Ascending aorta (tissue), 2 donors: ENCODE measurements at regions not wholly inside any gene's neighbourhood (a gene's known extent, or its start where the extent isn't known, plus 50 kb on each side); places are given as distances from the start of the nearest gene placed in this dataset.

Source experiments
- DNase-seq, 2 donors: peaks; one replicate each; pipeline ENCODE4 v3.0.0-alpha.2; 2019; ENCODE audit warnings: low spot score in 2 of 2
- H3K27ac ChIP-seq, 2 donors: fragments of 200-600 bp; sonication (generic); one replicate each; pipeline ENCODE4 v1.5.1; 2016 to 2017; ENCODE audit warnings: mild to moderate bottlenecking in 1 of 2
- H3K27me3 ChIP-seq: fragments of 200-600 bp; sonication (generic); one replicate; pipeline ENCODE4 v1.5.1; 2017
- H3K36me3 ChIP-seq, 2 donors: fragments of 200-600 bp; sonication (generic); one replicate each; pipeline ENCODE4 v1.5.1; 2016
- H3K4me1 ChIP-seq, 2 donors: fragments of 200-600 bp; sonication (generic); one replicate each; pipeline ENCODE4 v1.5.1; 2016 to 2017; ENCODE audit warnings: mild to moderate bottlenecking in 1 of 2
- H3K4me3 ChIP-seq, 2 donors: fragments of 200-600 bp; sonication (generic); one replicate each; pipeline ENCODE4 v1.5.1; 2016 to 2017; ENCODE audit warnings: mild to moderate bottlenecking in 1 of 2
- H3K9me3 ChIP-seq, 2 donors: fragments of 200-600 bp; sonication (generic); one replicate each; pipeline ENCODE4 v1.5.1; 2016
- intact Hi-C: fragments of 100-400 bp; cut with DNase I; formaldehyde crosslinking; loops from one replicate; pipeline ENCODE4 v1.15.1; 2023
- TF ChIP-seq, protein P1 (sequence below), 3 experiments: fragments of 200-600 bp in 2 of 3; fragments of 450-650 bp in 1 of 3; sonication (generic) in 2 of 3; IDR thresholded peaks; one replicate each; pipeline ENCODE4 v1.5.1; 2016 to 2019; ENCODE audit warnings: antibody characterized with exemption in 3 of 3, mild to moderate bottlenecking in 1 of 3, moderate library complexity in 1 of 3

DNA sequence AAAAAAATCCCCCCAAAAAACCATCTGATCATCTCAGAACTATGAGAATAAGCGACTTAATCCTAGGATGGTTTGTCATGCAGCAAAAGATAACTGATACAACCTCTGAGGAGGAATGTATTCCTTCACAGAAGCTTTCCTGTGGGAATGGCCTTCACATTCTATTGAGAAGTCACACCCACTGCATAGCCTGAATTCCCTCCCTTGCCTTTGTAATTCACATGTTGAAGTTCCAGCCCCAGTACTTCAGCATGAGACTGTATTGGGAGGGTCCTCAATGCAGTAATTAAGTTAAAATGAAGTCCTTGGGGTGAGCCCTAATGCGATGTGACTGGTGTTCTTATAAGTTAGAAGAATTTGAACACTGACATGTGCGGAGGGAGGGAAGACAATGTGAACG is 395.2 kb downstream of the TUSC7 start:
- H3K27me3 ChIP-seq, result no peaks in the 10 kb centered on the region
- H3K9me3 ChIP-seq, result no peaks in the 10 kb centered on the region
- H3K36me3 ChIP-seq, result no peaks in the 10 kb centered on the region
- no peak overlapping the region for H3K27ac ChIP-seq
- intact Hi-C loops, result no loop called here
- TF ChIP-seq, protein P1, sequence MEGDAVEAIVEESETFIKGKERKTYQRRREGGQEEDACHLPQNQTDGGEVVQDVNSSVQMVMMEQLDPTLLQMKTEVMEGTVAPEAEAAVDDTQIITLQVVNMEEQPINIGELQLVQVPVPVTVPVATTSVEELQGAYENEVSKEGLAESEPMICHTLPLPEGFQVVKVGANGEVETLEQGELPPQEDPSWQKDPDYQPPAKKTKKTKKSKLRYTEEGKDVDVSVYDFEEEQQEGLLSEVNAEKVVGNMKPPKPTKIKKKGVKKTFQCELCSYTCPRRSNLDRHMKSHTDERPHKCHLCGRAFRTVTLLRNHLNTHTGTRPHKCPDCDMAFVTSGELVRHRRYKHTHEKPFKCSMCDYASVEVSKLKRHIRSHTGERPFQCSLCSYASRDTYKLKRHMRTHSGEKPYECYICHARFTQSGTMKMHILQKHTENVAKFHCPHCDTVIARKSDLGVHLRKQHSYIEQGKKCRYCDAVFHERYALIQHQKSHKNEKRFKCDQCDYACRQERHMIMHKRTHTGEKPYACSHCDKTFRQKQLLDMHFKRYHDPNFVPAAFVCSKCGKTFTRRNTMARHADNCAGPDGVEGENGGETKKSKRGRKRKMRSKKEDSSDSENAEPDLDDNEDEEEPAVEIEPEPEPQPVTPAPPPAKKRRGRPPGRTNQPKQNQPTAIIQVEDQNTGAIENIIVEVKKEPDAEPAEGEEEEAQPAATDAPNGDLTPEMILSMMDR (IDR thresholded peaks at IDR 0.05), result no peak
- no peaks in the 10 kb centered on the region for H3K4me1 ChIP-seq
- H3K4me3 ChIP-seq, result no peak overlapping the region
- DNase-seq, result no peak

DNA sequence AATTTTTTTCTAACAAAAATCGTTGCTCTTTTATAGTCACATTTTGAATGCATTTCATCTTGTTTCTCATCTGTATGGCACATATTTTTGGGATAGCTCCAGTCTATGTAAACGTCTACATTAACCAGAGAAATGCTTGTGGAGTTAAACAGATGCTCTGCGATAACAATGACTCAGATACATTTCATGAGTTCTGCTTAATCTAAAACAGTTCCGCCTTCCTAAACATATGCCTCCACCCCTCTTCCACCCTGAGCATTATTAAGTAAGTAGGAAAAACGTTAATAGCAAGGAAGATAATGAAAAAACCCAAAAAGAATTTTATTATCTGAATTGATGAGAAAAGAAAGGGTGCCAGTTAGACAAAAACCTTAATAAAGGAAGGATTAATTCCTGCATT is 396.1 kb downstream of the TUSC7 start:
- TF ChIP-seq, protein P1 (IDR thresholded peaks at IDR 0.05), result no peak
- Histone ChIP-seq H3K27ac (no peak overlapping the region), H3K9me3 (no peaks in the 10 kb centered on the region), H3K36me3 (no peaks in the 10 kb centered on the region), H3K4me3 (no peak overlapping the region), H3K4me1 (no peaks in the 10 kb centered on the region), H3K27me3 (no peaks in the 10 kb centered on the region)
- no peak for DNase-seq
- intact Hi-C loops, result no loop called here

DNA sequence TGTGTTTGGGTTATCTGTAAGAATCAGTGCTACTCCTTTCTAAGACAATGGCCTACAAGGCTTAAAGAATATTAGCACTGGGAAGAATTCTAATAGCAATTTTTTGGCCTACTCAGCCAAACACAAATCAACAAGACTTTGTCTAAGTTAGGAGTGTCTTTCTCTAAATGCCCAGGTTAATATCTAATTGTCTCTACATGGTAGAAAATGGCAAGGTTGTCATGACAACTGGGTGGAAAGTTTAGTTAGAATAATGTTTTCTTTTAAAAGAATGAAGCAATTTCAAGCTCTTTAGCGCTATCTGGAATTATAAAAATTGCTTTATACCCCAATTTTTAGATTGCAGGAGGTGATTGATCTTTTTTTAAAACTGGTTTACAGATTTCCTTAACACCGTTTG is 396.8 kb downstream of the TUSC7 start:
- no peaks in the 10 kb centered on the region for H3K27me3 ChIP-seq
- H3K4me3 ChIP-seq, result no peak overlapping the region
- intact Hi-C loops, result no loop called here
- no peaks in the 10 kb centered on the region for H3K9me3 ChIP-seq
- H3K27ac ChIP-seq, result no peak overlapping the region
- DNase-seq, result no peak
- no peaks in the 10 kb centered on the region for H3K36me3 ChIP-seq
- H3K4me1 ChIP-seq, result no peaks in the 10 kb centered on the region
- TF ChIP-seq, protein P1 (IDR thresholded peaks at IDR 0.05), result no peak

DNA sequence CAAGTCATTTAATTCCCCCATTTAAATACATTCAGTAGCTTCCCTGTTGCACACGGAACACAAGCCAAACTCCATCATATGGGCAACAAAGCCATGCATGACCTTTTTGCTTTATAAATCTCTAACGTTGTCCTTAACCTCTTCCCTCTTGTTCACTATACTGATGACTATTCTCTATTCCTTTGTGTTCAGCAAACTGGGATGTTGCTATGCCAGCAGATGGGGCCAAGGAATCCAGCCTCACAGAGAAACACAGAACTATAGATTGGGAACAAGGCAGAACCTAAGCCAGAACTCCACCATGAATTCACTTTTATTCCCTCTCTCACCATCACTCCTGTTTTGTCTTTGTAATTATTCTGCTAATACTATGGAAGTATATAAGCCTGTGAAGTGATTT is 398.4 kb downstream of the TUSC7 start:
- no peaks in the 10 kb centered on the region for H3K9me3 ChIP-seq
- no peaks in the 10 kb centered on the region for H3K36me3 ChIP-seq
- no peak for DNase-seq
- intact Hi-C loops, result no loop called here
- no peaks in the 10 kb centered on the region for H3K27me3 ChIP-seq
- no peak overlapping the region for H3K27ac ChIP-seq
- H3K4me1 ChIP-seq, result no peaks in the 10 kb centered on the region
- H3K4me3 ChIP-seq, result no peak overlapping the region
- TF ChIP-seq, protein P1 (IDR thresholded peaks at IDR 0.05), result no peak

DNA sequence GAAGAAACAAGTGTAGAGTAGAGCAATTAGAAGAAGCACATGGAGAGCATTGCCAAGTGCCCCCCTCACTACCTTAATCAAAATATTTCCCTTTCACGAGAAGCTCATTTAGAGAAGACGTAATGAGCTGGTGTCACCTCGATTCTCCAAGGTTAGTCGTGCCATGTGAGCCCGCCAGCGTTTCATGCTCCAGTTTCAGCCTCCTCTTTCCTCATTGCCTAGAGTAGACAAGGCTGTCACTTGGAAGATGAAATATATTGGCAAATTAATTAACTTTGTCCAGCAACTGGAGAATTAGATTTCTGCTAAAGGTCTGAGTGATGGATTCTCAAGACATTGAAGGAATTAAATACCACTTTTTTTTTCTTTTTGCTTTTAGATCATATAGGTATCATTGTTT is 399.6 kb downstream of the TUSC7 start:
- intact Hi-C loops, result no loop called here
- no peak overlapping the region for H3K4me3 ChIP-seq

More for the DNA sequence above, 399.6 kb downstream of the TUSC7 start:
- TF ChIP-seq, protein P1 (IDR thresholded peaks at IDR 0.05), result no peak
- H3K27ac ChIP-seq, result no peak overlapping the region
- H3K9me3 ChIP-seq, result no peaks in the 10 kb centered on the region
- H3K36me3 ChIP-seq, result no peaks in the 10 kb centered on the region
- no peak for DNase-seq
- no peaks in the 10 kb centered on the region for H3K4me1 ChIP-seq
- H3K27me3 ChIP-seq, result no peaks in the 10 kb centered on the region
